SHP77 treated with DMSO at 0.1 percent for 48 hours (cell line): ENCODE measurements at regions not wholly inside any gene's neighbourhood (a gene's known extent, or its start where the extent isn't known, plus 50 kb on each side); places are given as distances from the start of the nearest gene placed in this dataset.
"Not testable (repeated sequence)": the region's sequence is repeated elsewhere in the genome, so short reads cannot be mapped to it uniquely, and the experiment has no call there.

Experiments used
- DNase-seq: peaks from one replicate; lab custom pipeline; 2025; lab: John Stamatoyannopoulos, UW

DNA sequence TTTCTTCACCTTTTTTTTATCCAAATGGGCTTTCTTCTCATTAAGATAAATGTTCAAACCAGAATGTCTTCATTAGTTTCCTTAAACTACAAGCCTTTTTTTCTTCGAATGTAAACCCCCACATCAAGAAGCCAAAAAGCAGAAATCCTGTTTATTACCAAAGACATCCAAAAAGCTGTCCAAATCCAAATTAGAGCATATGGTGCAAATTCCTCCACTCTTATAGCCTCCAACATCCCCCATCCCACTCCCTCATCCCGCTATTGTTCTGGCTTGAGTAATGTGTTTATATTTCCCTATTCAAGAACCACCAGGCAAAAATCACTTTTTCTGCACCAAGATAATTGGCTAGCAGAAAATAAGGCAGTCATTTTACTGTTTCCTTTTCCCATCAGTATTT, 315.1 kb upstream of the ADGRL3 start:
- DNase-seq: no peak

DNA sequence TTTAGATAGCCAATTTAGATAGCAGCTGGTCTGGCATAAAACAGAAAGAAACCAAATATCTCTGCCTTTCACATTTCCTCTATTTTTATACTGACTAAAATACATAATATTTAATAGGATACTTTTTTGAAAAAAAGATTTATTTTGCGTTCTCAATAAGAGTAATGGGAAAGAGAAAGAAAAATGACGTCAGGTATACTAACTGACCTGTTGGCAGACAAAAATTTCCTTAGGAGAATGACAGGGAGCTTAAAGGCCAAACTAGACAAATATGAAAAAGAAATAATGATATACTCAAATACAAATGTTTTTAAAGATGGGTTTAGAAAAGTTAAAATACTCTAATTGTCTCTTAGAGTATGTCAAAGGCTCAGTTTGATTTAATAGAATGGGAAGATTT, 309.4 kb upstream of the ADGRL3 start:
- no peak for DNase-seq

DNA sequence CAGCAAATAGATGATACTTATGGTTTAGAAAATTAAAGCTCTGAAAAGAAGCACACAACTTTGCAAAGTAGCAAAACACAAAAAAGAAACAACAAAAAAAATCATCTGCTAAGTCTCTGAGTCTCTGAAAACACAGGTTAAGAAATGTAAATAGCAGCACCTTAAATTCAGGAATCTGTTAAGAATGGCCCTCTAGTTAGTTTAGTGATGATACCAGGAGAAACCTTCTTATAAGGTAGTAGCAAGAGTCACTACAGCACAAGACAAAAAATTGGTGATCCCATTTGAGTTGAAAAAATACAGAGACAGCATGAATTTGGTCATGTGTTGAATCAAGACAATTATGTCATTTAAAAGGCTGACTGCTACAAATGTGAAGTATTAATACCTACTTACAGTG, 308.2 kb upstream of the ADGRL3 start:
- DNase-seq: no peak

DNA sequence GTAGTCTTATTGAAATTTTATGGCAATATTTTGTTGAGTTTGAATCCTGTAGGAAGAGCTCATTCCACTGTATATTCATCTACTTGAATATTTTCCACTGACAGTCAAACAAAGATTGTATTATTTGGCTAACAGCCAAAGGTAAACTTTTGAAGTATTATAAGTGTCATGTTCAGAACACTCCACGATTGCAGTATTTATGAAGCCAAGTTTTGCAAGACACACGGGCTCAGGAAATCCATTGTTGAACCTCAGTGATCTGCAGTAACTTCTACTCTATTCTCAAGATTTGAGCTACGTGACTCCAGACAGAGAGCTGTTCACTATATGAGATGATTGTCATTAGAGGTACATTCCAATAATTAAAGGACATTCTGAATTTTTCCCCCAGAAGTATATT, 302.7 kb upstream of the ADGRL3 start:
- DNase-seq: no peak

DNA sequence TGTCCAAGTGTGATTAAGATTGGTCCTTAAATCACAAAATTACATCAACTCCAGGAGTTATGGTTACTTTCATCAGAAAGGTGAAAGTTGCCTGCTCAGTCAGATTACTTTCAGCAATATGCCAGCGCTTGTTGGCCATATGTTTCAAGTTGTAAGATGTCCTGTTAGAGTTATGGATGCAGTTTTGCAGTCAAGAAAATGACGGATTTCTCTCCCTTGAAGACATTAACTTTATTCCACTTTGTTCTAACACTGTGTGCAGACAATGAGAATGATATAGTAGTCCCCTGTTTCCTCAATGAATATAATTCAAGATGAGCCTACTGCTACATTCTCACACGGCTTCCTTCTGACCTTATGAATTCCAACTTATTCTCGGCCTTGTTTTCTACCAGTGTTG, 295.0 kb upstream of the ADGRL3 start:
- no peak for DNase-seq

DNA sequence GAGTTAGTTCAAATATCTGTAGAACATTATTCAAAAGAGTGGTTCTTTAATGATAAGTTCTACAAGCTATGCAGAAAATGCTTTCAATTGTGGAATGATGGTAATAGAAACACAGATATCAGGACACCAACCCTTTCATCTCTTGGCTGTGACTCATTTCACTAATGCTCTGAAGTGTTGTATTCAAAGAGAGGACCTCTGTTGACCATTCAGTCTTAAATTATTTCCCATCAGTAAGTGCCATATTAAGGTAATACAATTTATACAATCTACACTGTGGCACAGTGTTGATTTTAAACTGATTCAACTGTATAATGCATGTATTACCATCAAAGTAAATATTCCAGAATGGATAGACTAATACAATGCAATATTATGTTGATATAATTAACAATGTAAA, 289.0 kb upstream of the ADGRL3 start:
- DNase-seq: no peak

DNA sequence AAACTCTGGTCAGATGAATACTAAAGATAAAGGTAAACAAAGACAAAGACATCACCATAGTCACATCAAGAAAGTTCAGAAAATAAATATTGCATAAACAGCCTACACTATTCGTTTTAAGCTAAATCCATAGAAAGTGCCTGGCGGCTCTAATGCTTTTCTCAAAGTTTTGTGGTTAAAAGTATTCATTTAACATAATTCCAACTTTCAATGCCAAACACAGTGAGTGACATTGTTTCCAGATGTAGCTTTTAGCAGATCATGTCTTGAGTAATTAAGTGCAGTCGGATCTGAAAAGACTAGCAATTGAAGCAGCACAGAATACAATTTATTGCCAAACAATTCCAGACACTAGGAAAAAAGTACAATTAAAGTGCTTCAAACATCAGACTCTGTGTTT, 287.1 kb upstream of the ADGRL3 start:
- DNase-seq: no peak

DNA sequence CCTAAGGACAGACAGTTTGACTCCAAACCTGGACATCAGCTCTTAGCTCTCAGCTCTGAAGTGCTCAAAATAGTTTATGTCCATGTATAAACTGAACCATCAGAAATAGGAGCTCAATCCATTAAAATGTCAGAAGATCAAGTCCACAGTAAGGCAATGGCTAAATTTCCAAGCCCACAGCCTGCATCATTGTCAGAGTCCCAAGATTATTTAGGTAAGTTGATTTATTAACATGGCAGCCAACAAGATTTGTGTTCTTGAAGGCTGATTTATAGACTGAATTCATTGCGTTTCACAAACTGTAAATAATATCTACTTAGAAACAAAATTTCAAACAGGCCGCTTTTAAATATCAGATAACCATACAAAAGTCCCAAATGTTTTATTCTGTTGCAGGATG, 286.5 kb upstream of the ADGRL3 start:
- no peak for DNase-seq

DNA sequence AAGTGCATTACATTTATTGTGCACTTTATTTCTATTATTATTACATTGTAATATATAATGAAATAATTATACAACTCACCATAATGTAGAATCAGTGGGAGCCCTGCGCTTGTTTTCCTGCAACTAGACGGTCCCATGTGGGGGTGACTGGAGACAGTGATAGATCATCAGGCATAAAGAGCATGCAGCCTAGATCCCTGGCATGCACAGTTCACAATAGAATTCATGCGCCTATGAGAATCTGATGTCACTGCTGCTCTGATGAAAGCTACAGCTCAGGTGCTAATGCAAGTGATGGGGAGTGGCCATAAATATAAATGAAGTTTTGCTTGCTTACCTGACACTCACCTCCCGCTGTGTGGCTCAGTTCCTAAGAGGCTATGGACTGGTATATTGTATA, 278.4 kb upstream of the ADGRL3 start:
- DNase-seq: not testable (repeated sequence)

DNA sequence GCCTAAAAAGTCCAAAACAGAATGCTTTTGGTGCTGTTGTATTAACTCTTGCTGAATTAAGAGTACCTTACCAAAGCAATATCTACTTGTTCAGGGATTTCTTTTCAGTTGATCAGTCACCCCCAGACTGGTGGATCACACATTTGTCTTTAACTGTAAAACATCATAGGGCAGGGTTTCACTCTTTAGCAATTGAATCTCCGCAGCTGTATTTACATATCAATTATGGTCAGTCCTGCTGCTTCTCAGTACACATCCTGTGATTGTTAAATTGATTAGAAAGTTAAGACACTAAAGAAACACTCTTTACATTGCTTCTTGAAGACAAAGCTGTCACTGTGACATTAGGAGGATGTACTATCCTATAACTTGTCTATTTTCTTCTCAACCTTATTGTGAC, 277.1 kb upstream of the ADGRL3 start:
- DNase-seq: peak; percentile 46

DNA sequence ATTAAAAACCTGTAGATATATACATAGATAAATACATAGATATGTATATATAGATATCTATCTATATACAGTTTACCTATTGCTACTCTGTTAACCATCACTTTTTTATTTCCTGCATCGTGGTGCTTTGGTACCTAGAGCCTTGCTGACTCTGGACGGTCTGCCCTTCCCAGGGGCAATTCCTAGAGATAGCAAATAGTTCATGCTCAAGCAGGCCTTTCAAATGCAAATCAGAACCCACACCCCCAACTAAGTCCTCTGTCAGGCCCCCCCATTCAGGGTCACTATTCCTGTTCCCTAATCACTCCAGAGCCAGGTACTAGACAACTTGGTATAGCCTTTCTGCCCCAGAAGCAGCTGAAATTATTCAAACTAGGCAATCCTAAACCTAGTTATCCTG, 273.5 kb upstream of the ADGRL3 start:
- DNase-seq: no peak

DNA sequence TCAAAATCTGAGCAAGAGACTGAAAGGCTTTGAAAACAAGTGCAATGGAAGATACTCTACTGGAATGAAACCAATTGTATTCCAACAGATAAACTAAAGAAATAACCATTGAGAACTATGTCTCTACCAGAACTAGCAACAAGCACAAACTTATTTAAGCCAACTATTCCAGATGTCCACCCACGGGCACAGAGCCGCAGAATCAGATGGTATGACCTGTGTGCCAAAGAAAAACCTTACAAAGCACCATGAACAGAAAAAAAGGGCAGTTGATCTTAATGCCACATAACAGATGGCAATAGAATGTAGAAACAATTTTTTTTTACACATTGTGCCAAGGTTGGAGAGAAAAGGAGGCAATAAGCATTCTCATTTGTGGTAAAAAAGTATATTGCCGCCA, 269.3 kb upstream of the ADGRL3 start:
- no peak for DNase-seq

DNA sequence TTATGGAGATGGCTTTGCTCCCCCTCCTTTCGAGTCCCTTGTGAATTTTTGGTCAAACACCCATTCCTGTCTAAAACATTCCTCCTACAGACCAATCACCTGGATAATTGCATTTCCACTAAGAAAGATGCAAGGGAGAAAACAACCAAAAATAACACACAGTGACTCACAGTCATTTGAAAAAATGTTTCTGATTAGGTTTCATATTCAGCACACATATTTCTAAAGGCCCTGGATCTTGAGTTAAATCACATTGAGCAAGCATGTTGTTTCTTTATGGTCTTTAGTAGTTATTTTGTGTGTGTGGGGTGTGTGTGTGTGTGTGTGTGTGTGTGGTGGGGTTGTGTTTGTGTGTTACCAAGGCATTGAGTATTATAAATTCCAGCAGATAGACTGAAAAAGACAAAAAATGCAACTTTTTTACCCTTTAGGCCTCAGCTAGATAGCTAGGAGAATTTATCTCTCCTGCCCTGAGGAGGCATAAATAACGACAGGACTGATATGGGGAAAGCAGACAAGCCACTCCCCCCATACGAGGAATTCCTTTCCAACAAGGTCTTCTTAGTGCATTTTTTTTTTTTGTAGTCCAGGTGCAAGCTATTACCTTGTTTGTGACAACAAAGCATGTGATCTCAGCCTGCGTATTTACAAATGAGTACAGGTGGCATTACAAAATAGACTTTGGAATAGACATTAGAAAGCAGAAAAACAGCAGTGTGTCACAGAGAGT, 265.4 kb upstream of the ADGRL3 start:
- no peak for DNase-seq

DNA sequence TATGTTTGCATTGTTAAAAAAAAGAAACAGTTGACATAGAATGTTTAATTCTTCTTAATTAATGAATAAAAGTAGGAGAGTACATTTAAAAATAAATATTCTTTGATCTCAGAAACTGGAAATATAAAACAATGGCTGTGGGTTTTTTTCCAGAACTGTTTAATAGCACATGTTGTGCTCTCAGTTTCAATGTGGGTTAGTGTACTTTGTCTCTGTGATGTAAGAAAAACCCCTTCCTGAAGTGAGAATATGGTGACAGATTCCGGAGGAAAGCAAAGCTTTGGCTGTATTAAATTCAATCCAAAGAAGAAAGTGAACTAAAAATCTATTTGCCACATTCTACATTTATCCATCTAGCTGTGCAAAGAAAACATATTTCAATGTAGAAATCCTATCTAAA, 261.9 kb upstream of the ADGRL3 start:
- DNase-seq: no peak

DNA sequence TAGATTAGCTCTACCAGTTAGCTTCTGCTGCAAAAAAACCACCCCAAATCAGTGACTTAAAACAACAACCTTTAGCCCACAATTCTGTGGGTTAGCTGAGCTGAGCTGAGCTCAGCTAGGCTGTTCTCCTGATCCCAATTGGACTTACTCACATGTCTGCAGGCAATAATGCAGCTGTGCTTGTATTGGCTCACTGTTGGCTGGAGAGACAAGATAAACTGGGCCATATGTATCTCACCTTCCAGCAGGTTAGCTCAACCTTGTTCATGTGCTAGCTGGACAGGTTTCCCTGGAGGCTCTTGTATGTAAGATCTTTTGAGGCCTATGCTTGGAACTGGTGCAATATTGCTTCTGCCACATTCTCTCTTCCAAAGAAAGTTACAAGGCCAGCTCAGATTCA, 261.5 kb upstream of the ADGRL3 start:
- no peak for DNase-seq

DNA sequence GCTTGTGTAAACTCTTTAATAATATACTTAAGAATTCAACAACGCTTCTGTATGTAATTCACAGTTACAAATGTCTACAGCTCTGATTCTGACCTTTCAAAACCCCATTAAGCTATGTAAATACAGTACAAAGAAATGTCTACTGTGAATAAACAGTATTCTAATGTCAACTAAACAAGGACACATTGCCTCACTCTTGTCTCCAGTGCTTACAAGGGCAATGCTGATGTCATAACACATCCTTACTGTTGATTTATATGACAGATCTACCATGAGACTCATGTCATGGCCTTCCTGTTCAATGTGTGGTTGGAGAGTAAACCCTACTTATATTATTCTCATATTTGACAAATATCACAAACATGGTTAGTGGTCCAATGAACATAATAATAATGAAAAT, 256.1 kb upstream of the ADGRL3 start:
- DNase-seq: peak; percentile 91

DNA sequence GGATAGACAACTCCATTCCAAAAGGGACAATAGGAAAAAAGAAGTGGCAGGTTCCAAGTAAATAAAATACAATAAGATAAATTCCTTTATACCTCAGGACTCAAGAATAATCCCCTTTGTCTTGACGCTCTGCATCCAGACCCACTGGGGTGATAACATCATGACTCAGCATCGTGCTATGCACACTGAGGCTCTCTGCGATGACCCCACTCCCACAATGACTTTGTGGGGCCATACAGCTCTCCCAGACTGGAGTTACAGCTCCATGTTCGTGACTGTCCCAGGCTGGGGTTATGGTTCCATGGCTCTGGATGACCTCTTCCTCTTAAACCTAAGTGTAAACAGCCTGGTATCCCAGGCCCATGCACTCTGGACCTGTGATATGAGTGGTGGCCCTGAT, 254.5 kb upstream of the ADGRL3 start:
- no peak for DNase-seq

DNA sequence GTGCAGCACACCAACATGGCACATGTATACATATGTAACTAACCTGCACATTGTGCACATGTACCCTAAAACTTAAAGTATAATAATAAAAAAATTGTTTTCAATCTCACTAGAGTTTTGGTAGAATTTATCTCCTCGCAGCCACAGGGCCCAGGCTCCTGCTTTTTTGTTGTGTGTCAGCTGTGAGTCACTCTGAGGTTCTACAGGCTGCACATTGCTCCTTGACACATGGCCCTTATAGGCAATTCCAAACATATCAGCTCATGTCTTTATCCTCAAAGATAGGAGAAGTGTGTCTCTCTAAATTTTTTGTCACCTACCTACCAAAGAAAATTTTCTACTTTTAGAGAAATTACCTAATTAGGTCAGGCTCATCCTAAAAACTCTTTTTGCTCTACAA, 252.1 kb upstream of the ADGRL3 start:
- DNase-seq: no peak

DNA sequence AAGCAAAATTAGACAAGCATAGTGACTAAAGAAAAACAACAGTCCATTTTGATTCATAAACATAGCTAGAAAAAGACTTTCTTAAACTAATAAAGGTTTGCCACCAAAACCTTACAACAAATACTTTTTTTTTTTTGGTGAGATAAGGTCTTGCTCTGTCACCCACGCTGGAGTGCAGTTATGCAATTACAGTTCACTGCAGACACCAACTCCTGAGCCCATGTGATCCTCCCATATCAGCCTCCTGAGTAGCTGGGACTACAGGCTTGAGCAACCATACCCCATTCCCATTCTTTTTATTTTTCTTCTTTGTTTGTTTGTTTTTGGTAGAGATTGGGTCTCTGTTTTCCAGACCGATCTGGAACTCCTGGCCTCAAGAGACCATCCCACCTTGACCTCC, 247.2 kb upstream of the ADGRL3 start:
- DNase-seq: no peak

DNA sequence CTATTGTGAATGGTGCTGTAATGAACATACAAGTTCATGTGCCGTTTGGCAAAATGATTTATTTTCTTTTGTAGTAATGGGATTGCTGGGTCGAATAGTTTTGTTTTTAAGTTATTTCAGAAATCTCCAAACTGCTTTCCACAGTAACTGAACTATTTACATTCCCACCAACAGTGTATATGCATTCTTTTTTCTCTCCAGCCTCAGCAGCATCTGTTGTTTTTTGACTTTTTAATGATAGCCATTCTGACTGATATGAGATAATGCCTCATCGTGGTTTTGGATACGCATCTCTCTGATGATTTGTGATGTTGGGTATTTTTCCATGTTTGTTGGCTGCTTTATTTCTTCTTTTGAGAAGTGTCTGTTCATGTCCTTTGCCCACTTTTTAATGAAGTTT, 246.3 kb upstream of the ADGRL3 start:
- no peak for DNase-seq

DNA sequence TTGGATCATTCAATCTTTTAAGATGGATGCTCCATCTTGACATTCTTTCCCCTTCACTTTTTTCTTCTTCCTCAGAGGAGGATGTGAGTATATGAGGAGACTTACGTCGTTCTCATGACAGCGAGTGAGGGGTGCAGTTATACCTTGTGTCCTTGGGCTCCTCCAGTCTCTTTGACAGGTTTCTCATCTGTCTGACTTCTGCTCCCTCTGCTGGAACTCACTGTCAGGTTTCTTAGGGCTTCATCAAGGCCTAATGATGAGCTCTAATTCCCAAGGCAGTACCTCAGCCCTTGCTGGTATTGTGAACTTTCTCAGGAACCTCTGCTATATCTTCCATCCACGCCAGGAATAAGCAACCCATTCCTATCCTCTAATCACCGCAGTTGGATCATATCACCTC, 237.8 kb upstream of the ADGRL3 start:
- DNase-seq: no peak

DNA sequence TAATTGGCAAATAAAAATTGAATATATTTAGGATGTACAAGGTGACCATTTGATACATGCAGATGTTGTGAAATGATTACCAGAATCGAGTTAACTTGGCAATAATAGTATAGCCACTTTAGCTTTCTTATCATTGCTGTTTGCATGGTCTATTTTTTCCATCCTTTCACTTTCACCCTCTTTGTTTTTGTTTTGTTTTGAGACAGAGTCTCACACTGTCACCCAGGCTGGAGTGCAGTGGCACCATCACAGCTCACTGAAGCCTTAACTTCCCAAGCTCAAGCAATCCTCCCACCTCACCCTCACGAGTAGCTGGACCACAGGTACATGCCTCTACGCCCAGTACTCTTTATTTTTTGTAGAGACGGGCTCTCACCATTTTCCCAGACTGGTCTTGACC, 218.6 kb upstream of the ADGRL3 start:
- DNase-seq: no peak

DNA sequence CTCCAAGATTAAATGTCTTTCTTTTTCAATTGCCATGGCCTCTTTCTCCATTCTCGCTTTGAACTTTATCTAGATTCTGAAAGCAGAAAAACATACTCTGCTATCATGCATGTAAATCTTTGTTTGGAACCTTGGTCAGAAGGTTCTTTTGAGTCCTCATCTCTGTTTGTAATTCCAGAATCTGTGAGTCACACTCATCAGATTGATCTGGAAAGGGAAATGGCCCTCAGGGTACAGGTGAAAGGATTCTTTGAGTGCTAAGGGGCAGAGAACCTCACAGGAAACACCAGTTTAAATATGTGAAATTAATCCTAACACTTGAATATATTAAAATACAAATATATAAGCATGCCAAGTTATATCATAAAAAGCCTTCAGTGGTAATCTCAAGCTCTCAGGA, 211.0 kb upstream of the ADGRL3 start:
- DNase-seq: no peak

DNA sequence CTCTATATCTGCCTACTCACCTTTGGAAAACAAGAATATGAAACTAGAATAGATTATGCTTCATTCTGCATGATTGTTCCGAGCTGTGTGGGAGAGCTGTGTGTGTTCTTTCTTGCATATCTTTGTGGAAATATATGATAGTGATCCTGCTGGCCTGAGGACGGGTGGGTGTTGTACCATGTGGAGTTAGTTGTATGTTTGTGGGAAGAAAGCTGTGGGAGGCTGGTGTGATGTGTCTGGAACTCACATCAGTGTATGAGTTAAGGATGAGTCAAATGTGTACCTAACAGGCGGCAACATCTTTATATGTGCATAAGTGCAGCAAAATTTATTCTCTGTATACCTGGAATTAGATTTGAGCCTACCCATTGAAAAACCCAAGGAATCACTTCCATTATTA, 208.1 kb upstream of the ADGRL3 start:
- DNase-seq: no peak

DNA sequence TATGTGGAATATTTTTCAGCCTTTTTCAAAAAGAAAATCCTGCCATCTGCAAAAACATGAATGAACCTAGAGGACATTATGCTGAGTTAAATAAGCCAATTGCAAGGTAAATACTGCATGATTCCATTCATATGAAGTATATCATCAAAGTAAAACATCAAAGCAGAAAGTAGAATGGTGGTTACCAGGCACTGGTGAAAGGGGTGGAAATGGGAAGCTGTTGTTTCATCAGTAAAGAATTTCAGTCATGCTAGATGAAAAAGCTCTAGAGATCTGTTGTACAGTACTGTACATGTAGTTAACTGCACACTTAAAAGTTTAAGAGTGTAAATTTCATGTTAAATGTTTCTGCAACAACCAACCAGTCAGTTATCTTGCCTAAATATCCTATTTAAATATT, 196.8 kb upstream of the ADGRL3 start:
- DNase-seq: no peak
